Fibroblast of the conjunctiva (primary cell): ENCODE measurements at regions not wholly inside any gene's neighbourhood (a gene's known extent, or its start where the extent isn't known, plus 50 kb on each side); places are given as distances from the start of the nearest gene placed in this dataset.
"Not testable (repeated sequence)": the region's sequence is repeated elsewhere in the genome, so short reads cannot be mapped to it uniquely, and the experiment has no call there.

ENCODE experiments used
- DNase-seq: peaks from one replicate; pipeline ENCODE4 v3.0.0-alpha.2; 2010; ENCODE audit warnings: low read depth

GRCh38 chr9:22225856-22226255 is 216.8 kb upstream of the CDKN2B start:
- not testable (repeated sequence) for DNase-seq

- DNase-seq: no peak
Measured at GRCh38 chr9:22227986-22228385, 218.6 kb upstream of the DMRTA1 start.

- no peak for DNase-seq
Measured at GRCh38 chr9:22228542-22228941, 218.1 kb upstream of the DMRTA1 start.

GRCh38 chr9:22229069-22229468 is 217.6 kb upstream of the DMRTA1 start:
- no peak for DNase-seq

GRCh38 chr9:22231309-22231708 is 215.3 kb upstream of the DMRTA1 start:
- not testable (repeated sequence) for DNase-seq

- DNase-seq: no peak
Measured at GRCh38 chr9:22232971-22233370, 213.7 kb upstream of the DMRTA1 start.

- peak; percentile 46 for DNase-seq
Measured at GRCh38 chr9:22237497-22238363, 208.9 kb upstream of the DMRTA1 start.

GRCh38 chr9:22238809-22239684 is 207.6 kb upstream of the DMRTA1 start:
- DNase-seq: no peak

GRCh38 chr9:22240619-22241018 is 206.0 kb upstream of the DMRTA1 start:
- DNase-seq: no peak

GRCh38 chr9:22241024-22241423 is 205.6 kb upstream of the DMRTA1 start:
- DNase-seq: no peak

- DNase-seq: no peak
Measured at GRCh38 chr9:22241611-22242010, 205.0 kb upstream of the DMRTA1 start.

GRCh38 chr9:22244139-22245011 is 202.2 kb upstream of the DMRTA1 start:
- peak; percentile 40 for DNase-seq

- DNase-seq: no peak
Measured at GRCh38 chr9:22255337-22255736, 191.3 kb upstream of the DMRTA1 start.

- DNase-seq: no peak
Measured at GRCh38 chr9:22256381-22256780, 190.2 kb upstream of the DMRTA1 start.

- DNase-seq: no peak
Measured at GRCh38 chr9:22257026-22257816, 189.4 kb upstream of the DMRTA1 start.

- DNase-seq: no peak
Measured at GRCh38 chr9:22265038-22265437, 181.6 kb upstream of the DMRTA1 start.

GRCh38 chr9:22265534-22265933 is 181.1 kb upstream of the DMRTA1 start:
- DNase-seq: no peak

- DNase-seq: no peak
Measured at GRCh38 chr9:22274477-22274876, 172.1 kb upstream of the DMRTA1 start.

- DNase-seq: no peak
Measured at GRCh38 chr9:22278426-22278825, 168.2 kb upstream of the DMRTA1 start.

GRCh38 chr9:22279636-22280035 is 167.0 kb upstream of the DMRTA1 start:
- DNase-seq: no peak

GRCh38 chr9:22285066-22285465 is 161.6 kb upstream of the DMRTA1 start:
- DNase-seq: no peak
